ENCODE measurements at regions not wholly inside any gene's neighbourhood (a gene's known extent, or its start where the extent isn't known, plus 50 kb on each side); places are given as distances from the start of the nearest gene placed in this dataset.
A peak's percentile ranks its signal among the peaks of the same experiment; 100 is the strongest.
"Not testable (repeated sequence)": the region's sequence is repeated elsewhere in the genome, so short reads cannot be mapped to it uniquely, and the experiment has no call there.

DNA sequence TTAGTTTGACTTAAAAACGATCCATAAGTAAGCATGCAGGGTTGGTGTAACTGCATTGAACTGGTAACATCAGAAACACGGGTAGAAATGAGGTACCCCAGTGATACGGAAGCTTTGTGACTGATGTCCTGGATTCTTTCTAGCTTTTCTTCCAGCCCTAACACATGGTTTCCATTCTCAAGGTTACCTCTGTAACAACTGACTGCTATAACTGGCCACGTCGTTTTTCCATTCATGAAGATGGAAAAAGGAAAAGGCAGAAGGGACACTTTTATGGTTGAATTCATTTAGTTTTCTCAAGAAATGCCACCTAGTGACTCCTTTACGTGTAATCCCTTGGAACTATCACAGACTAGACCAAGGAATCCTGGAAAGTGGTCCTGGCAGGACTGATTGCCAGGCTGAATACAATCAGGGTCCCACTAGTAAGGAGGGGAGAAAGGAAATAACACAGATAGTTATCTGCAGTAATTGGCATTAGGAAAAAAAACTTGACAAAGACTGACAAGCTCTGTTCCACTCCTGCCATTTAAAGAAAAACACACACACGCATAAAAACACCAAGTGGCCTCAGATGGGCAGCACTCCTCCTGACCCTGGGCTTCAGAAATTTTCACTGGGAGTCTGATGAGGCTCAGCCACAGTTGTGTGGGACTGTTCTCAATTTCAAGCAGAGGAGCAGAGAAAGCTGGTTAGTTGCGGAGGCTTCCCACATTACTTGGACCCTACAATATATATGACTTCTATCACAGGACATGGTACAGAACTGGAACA is 77.5 kb upstream of the ZNF169 start:
- H3K9ac ChIP-seq = no peak overlapping the region
- peaks cover under 1 to 16% (median 9%) of the 10 kb centered on the region in 11 experiments; a peak in 17 of 22 replicates for H3K9me3 ChIP-seq (replicated peaks in 1 of 11)
- peaks cover 43 to 71% (median 62%) of the 10 kb centered on the region in 11 experiments; a peak in 21 of 22 replicates for H4K20me1 ChIP-seq
- H3K4me1 ChIP-seq = peaks cover 11 to 38% (median 22%) of the 10 kb centered on the region in 10 experiments
- H3K36me3 ChIP-seq = peaks cover 60 to 88% (median 69%) of the 10 kb centered on the region in 11 experiments
- no peaks in the 10 kb centered on the region for H3K27me3 ChIP-seq
- H3K4me2 ChIP-seq = peak overlapping the region in 2 of 11 experiments; percentile 3 to 19; a peak in 2 of 22 replicates
- TF ChIP-seq Cebpa-rat (IDR thresholded peaks at IDR 0.05) = no peak
- peak overlapping the region in 2 of 11 experiments; percentile 0 to 8; a peak in 1 of 22 replicates for H3K27ac ChIP-seq
- no peak overlapping the region for H3K4me3 ChIP-seq

- Histone ChIP-seq H3K27me3 (no peaks in the 10 kb centered on the region), H3K9ac (no peak overlapping the region), H3K4me2 (peak overlapping the region in 2 of 11 experiments; percentile 17 to 19; a peak in 2 of 22 replicates), H3K4me3 (no peak overlapping the region), H3K27ac (no peak overlapping the region), H4K20me1 (peaks cover 35 to 62% (median 53%) of the 10 kb centered on the region in 11 experiments; a peak in 20 of 22 replicates), H3K4me1 (peaks cover 4 to 28% (median 18%) of the 10 kb centered on the region in 10 experiments; a peak in 17 of 20 replicates), H3K36me3 (peaks cover 58 to 88% (median 69%) of the 10 kb centered on the region in 11 experiments), H3K9me3 (replicated peaks in 1 of 11) (peaks cover 10 to 25% (median 18%) of the 10 kb centered on the region in 11 experiments)
- TF ChIP-seq Cebpa-rat (IDR thresholded peaks at IDR 0.05) = no peak
Observed at GRCh38 chr9:94182532-94182931, 76.6 kb upstream of the ZNF169 start.

DNA sequence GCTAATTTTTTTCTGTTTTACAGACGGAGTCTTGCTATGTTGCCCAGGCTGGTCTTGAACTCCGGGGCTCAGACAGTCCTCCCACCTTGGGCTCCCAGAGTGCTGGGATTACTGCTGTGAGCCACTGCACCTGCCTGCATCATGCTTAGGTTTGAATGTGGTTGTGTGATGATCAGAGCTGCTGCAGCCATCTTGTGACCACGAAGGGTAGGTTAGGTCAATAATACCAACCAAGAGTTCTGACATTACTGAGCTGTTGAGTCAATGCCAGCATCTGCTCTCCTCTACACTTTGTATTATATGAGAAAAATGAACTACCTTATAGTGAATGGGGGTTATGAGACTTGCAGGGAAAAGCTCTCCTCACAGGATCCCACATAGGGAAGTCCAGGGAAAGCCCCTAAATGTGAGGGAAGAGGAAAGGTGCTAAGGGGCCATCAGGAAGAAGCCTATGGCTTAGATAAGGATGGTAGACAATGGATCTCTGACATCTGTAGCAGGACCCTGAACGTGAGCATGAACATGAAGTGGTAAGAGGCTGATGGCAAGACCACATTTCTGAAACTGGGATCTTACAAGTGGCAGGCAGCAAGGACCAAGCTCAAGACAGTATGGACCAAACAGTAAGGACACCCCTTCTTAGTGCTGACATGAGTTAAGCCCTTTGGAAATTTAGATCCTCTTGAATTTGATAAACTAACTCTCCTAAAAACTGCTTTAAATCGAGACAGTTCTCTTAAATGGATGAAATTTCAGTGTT is 75.7 kb upstream of the ZNF169 start:
- peaks cover 55 to 88% (median 67%) of the 10 kb centered on the region in 11 experiments for H3K36me3 ChIP-seq
- peaks cover 19 to 34% (median 27%) of the 10 kb centered on the region in 11 experiments for H3K9me3 ChIP-seq (replicated peaks in 1 of 11)
- H3K4me1 ChIP-seq = peaks cover 0 to 27% (median 16%) of the 10 kb centered on the region in 10 experiments; a peak in 16 of 20 replicates
- no peak for TF ChIP-seq Cebpa-rat (IDR thresholded peaks at IDR 0.05)
- no peaks in the 10 kb centered on the region for H3K27me3 ChIP-seq
- H3K27ac ChIP-seq = no peak overlapping the region
- peaks cover 27 to 53% (median 44%) of the 10 kb centered on the region in 11 experiments; a peak in 20 of 22 replicates for H4K20me1 ChIP-seq
- H3K9ac ChIP-seq = no peak overlapping the region
- no peak overlapping the region for H3K4me3 ChIP-seq
- no peak overlapping the region for H3K4me2 ChIP-seq

GRCh38 chr9:94188246-94188645 is 70.9 kb upstream of the ZNF169 start:
- peaks cover 0 to 5% (median 0%) of the 10 kb centered on the region in 11 experiments; a peak in 3 of 22 replicates for H4K20me1 ChIP-seq
- H3K9me3 ChIP-seq (replicated peaks in 1 of 11) = peaks cover 61 to 77% (median 68%) of the 10 kb centered on the region in 11 experiments
- H3K4me1 ChIP-seq = no peaks in the 10 kb centered on the region
- H3K27me3 ChIP-seq = no peaks in the 10 kb centered on the region
- no peak for TF ChIP-seq Cebpa-rat (IDR thresholded peaks at IDR 0.05)
- peaks cover 31 to 82% (median 52%) of the 10 kb centered on the region in 11 experiments for H3K36me3 ChIP-seq
- no peak overlapping the region for H3K4me3 ChIP-seq
- H3K4me2 ChIP-seq = no peak overlapping the region
- H3K27ac ChIP-seq = no peak overlapping the region
- no peak overlapping the region for H3K9ac ChIP-seq

GRCh38 chr9:94191706-94192105 is 67.4 kb upstream of the ZNF169 start:
- H3K27me3 ChIP-seq, H3K9ac ChIP-seq, H3K4me1 ChIP-seq, H4K20me1 ChIP-seq, H3K27ac ChIP-seq, H3K4me3 ChIP-seq, H3K4me2 ChIP-seq: not testable (repeated sequence)
- Histone ChIP-seq H3K9me3 (replicated peaks in 1 of 11) (peaks cover 86 to 95% (median 91%) of the 10 kb centered on the region in 11 experiments), H3K36me3 (peaks cover 37 to 77% (median 60%) of the 10 kb centered on the region in 11 experiments)

- Histone ChIP-seq H3K27ac (no peak overlapping the region), H3K36me3 (peaks cover 6 to 63% (median 41%) of the 10 kb centered on the region in 11 experiments; a peak in 19 of 22 replicates), H3K4me3 (no peak overlapping the region), H3K9me3 (replicated peaks in 1 of 11) (peaks cover 47 to 83% (median 63%) of the 10 kb centered on the region in 11 experiments), H3K9ac (no peak overlapping the region), H4K20me1 (no peaks in the 10 kb centered on the region), H3K4me1 (no peaks in the 10 kb centered on the region), H3K4me2 (no peak overlapping the region), H3K27me3 (no peaks in the 10 kb centered on the region)
- TF ChIP-seq Cebpa-rat (IDR thresholded peaks at IDR 0.05) = no peak
Observed at GRCh38 chr9:94198414-94198813, 60.7 kb upstream of the ZNF169 start.

DNA sequence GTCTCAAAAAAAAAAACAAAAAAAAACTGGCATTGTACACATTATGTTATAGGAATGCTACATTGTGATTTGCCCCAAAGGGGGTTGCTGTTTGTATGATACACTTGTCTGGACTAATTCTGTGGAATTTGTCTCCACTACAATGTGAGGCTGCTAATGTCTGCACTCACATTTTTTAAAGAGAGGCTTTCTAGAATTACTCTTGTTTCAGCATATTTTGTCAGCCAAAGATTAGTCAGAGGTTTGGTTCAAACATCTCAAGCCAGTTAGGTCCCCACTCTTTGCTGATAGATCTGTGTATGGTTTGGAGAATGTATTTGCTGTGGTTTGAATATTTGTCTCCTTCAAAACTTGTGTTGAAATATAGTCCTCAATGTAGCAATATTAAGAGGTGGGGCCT is 59.3 kb upstream of the ZNF169 start:
- H3K27ac ChIP-seq = no peak overlapping the region
- TF ChIP-seq Cebpa-rat (IDR thresholded peaks at IDR 0.05) = no peak
- H3K27me3 ChIP-seq = no peaks in the 10 kb centered on the region
- H3K9ac ChIP-seq = no peak overlapping the region
- H3K9me3 ChIP-seq (replicated peaks in 1 of 11) = peaks cover 47 to 83% (median 63%) of the 10 kb centered on the region in 11 experiments
- peaks cover 6 to 49% (median 29%) of the 10 kb centered on the region in 11 experiments; a peak in 19 of 22 replicates for H3K36me3 ChIP-seq
- H3K4me1 ChIP-seq = no peaks in the 10 kb centered on the region
- H3K4me2 ChIP-seq = no peak overlapping the region
- no peaks in the 10 kb centered on the region for H4K20me1 ChIP-seq
- H3K4me3 ChIP-seq = no peak overlapping the region

DNA sequence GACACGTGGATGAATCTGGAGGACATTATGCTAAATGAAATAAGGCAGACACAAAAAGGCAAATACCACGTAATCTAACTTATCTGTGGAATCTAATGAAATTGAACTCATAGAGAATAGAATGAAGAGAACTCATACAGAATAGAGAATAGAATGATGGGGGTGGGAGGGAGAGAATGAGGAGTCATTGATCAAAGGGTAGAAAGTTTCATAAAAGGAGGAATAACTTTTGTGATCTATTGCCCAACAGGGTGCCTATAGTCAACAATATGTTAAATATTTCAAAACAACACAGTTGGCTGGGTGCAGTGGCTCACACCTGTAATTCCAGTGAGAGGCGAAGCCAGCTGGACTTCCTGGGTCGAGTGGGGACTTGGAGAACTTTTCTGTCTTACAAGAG is 54.9 kb upstream of the ZNF169 start:
- H3K27ac ChIP-seq = no peak overlapping the region
- no peak overlapping the region for H3K9ac ChIP-seq
- H3K27me3 ChIP-seq = no peaks in the 10 kb centered on the region
- no peaks in the 10 kb centered on the region for H4K20me1 ChIP-seq
- TF ChIP-seq Cebpa-rat (IDR thresholded peaks at IDR 0.05) = no peak
- no peaks in the 10 kb centered on the region for H3K4me1 ChIP-seq
- peaks cover 26 to 56% (median 36%) of the 10 kb centered on the region in 11 experiments for H3K9me3 ChIP-seq (replicated peaks in 1 of 11)
- peaks cover 0 to 15% (median 5%) of the 10 kb centered on the region in 11 experiments; a peak in 6 of 22 replicates for H3K36me3 ChIP-seq
- H3K4me3 ChIP-seq = no peak overlapping the region
- H3K4me2 ChIP-seq = no peak overlapping the region

GRCh38 chr9:94207781-94208180 is 51.3 kb upstream of the ZNF169 start:
- Histone ChIP-seq H3K4me3 (no peak overlapping the region), H4K20me1 (no peaks in the 10 kb centered on the region), H3K4me1 (no peaks in the 10 kb centered on the region), H3K27ac (no peak overlapping the region), H3K36me3 (no peaks in the 10 kb centered on the region), H3K27me3 (no peaks in the 10 kb centered on the region), H3K9ac (no peak overlapping the region), H3K4me2 (no peak overlapping the region), H3K9me3 (replicated peaks in 1 of 11) (peaks cover 17 to 27% (median 22%) of the 10 kb centered on the region in 11 experiments)
- no peak for TF ChIP-seq Cebpa-rat (IDR thresholded peaks at IDR 0.05)

Measured in BLaER1 treated with 17β-estradiol and CSF1 and Interleukin-3, amounts not matched to agents 10 nM and 100 nM (cell line).